CD4-positive, CD25-positive, alpha-beta regulatory T cell (primary cell): ENCODE measurements at regions not wholly inside any gene's neighbourhood (a gene's known extent, or its start where the extent isn't known, plus 50 kb on each side); places are given as distances from the start of the nearest gene placed in this dataset.

Experiments
- ATAC-seq, 2 donors: fragments of 150-1000 bp; cut with Tn5 transposase; one replicate each; pipeline ENCODE4 v1.10.0; 2021; ENCODE audit warnings: low read depth in 2 of 2, moderate number of reproducible peaks in 2 of 2, moderate library complexity in 1 of 2
- DNase-seq, 3 donors: peaks; one replicate each; pipeline versions ENCODE4 v3.0.0 to v3.0.0-alpha.2; 2012 to 2022; ENCODE audit warnings: mixed read lengths in 1 of 3
- H3K27ac ChIP-seq: one replicate; pipeline ENCODE4 v1.7.0; 2013; ENCODE audit warnings: mild to moderate bottlenecking, low read length; ENCODE audit not compliant: insufficient read depth, poor library complexity, severe bottlenecking
- H3K27me3 ChIP-seq: one replicate; pipeline ENCODE4 v1.7.0; 2013; ENCODE audit warnings: low read length; ENCODE audit not compliant: control insufficient read depth, insufficient read depth
- H3K36me3 ChIP-seq: one replicate; pipeline ENCODE4 v1.7.0; 2013; ENCODE audit warnings: mild to moderate bottlenecking, low read length, moderate library complexity; ENCODE audit not compliant: control insufficient read depth, insufficient read depth
- H3K4me1 ChIP-seq: 2 replicates; pipeline ENCODE4 v1.7.0; 2013; ENCODE audit warnings: mild to moderate bottlenecking, low read length; ENCODE audit not compliant: insufficient read depth, control insufficient read depth, poor library complexity, severe bottlenecking
- H3K4me3 ChIP-seq: one replicate; pipeline ENCODE4 v1.7.0; 2013; ENCODE audit warnings: low read depth, mild to moderate bottlenecking, low read length, moderate library complexity
- H3K9me3 ChIP-seq, 2 experiments: 1 replicate in 1 of 2; 2 replicates in 1 of 2; pipeline ENCODE4 v1.7.0; 2013; ENCODE audit warnings: low read length in 2 of 2, mild to moderate bottlenecking in 1 of 2, moderate library complexity in 1 of 2; ENCODE audit not compliant: control insufficient read depth in 2 of 2
- H3K27ac Mint-ChIP-seq, 3 donors: one replicate each; pipeline ENCODE4 v1.8.0; 2020 to 2022; ENCODE audit warnings: mild to moderate bottlenecking in 3 of 3, mixed read lengths in 3 of 3, moderate library complexity in 2 of 3
- H3K27me3 Mint-ChIP-seq: one replicate; pipeline ENCODE4 v1.8.0; 2022; ENCODE audit warnings: mild to moderate bottlenecking, mixed read lengths
- H3K36me3 Mint-ChIP-seq: one replicate; pipeline ENCODE4 v1.8.0; 2020; ENCODE audit warnings: mixed read lengths
- H3K4me1 Mint-ChIP-seq, 4 donors: one replicate each; pipeline ENCODE4 v1.8.0; 2020 to 2022; ENCODE audit warnings: mixed read lengths in 4 of 4, mild to moderate bottlenecking in 1 of 4
- H3K4me3 Mint-ChIP-seq, 4 donors: one replicate each; pipeline ENCODE4 v1.8.0; 2020 to 2022; ENCODE audit warnings: mild to moderate bottlenecking in 4 of 4, mixed read lengths in 4 of 4, moderate library complexity in 3 of 4
- H3K9me3 Mint-ChIP-seq, 7 donors: one replicate each; pipeline ENCODE4 v1.8.0; 2020 to 2022; ENCODE audit warnings: mixed read lengths in 7 of 7, mild to moderate bottlenecking in 3 of 7, moderate library complexity in 2 of 7

DNA sequence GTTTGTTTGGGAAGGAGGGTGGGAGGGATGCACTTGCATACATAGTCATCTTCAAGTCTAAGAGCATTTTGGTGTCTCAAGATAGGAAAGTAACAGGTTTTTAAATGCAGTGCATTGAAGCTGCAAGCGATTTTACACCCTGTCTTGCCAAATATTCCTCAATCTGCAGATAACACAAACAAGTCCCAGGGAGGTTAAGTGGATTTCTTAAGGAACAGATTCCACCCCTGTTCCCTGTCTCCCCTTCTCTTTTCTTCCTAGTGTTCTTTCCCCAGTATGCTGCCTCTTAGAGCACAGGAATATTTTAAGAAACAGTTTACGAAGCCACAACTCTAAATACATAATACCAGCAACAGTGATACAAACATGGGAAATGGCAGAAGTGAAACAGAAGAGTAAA is 389.9 kb downstream of the PLPP3 start:
- no peaks in the 10 kb centered on the region for H3K36me3 Mint-ChIP-seq

DNA sequence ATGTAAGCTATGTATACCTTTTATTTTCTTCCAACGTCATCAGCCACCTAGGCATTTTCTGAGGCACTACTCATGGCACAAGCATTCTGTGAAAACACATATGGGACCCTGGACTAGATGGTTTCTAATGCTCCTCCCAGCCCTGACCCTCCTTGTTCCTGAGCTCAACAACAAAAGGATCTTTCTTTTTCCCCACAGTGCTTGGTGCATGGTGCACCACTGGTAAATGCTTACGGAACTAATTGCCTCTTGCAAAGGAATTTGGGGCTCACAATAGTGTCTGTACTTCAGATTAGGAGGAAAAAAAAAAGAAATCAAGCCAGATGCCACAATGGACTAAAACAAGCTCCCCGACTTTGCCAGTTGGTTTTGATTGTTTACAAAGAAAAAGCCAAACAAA is 390.5 kb downstream of the PLPP3 start:
- no peaks in the 10 kb centered on the region for H3K36me3 ChIP-seq
- Mint-ChIP-seq H3K36me3 (no peaks in the 10 kb centered on the region), H3K27ac (no peak overlapping the region), H3K4me1 (no peaks in the 10 kb centered on the region), H3K9me3 (peaks cover 0 to 5% (median 0%) of the 10 kb centered on the region in 7 donors), H3K27me3 (no peaks in the 10 kb centered on the region), H3K4me3 (no peak overlapping the region)
- ATAC-seq (no peak), DNase-seq (no peak)
- H3K9me3 ChIP-seq, result no peaks in the 10 kb centered on the region
- no peak overlapping the region for H3K4me3 ChIP-seq
- no peaks in the 10 kb centered on the region for H3K27me3 ChIP-seq
- H3K27ac ChIP-seq, result no peak overlapping the region
- no peaks in the 10 kb centered on the region for H3K4me1 ChIP-seq

More for the DNA sequence above, 389.9 kb downstream of the PLPP3 start:
- H3K4me3 Mint-ChIP-seq, result no peak overlapping the region
- DNase-seq (no peak), ATAC-seq (no peak)
- H3K27ac Mint-ChIP-seq, result no peak overlapping the region
- Histone ChIP-seq H3K9me3 (no peaks in the 10 kb centered on the region), H3K36me3 (no peaks in the 10 kb centered on the region), H3K27me3 (no peaks in the 10 kb centered on the region), H3K27ac (no peak overlapping the region), H3K4me1 (no peaks in the 10 kb centered on the region), H3K4me3 (no peak overlapping the region)
- H3K27me3 Mint-ChIP-seq, result no peaks in the 10 kb centered on the region
- peaks cover 0 to 5% (median 0%) of the 10 kb centered on the region in 7 donors for H3K9me3 Mint-ChIP-seq
- no peaks in the 10 kb centered on the region for H3K4me1 Mint-ChIP-seq

DNA sequence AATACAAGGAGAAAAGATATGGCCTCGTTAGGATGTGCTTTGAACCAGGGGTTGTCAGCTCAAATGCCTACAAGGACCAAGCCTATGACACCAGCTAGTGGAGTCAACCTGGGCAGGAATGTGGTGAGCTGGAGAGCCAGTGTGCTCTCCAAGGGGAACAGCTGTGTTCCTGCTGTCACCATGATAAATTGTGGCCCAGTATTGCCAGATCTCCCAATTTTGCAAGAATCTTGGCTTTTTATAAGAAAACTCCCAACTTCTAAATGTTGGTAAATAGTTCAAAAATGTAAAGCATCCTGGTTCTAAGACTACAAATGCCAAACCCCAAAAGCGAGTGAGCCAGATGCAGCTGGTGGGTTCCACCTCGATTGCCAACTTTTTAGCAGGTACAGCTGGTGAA is 391.1 kb downstream of the PLPP3 start:
- no peaks in the 10 kb centered on the region for H3K4me1 ChIP-seq
- no peak for ATAC-seq
- no peak overlapping the region for H3K4me3 ChIP-seq
- no peaks in the 10 kb centered on the region for H3K4me1 Mint-ChIP-seq
- no peaks in the 10 kb centered on the region for H3K27me3 ChIP-seq
- no peak for DNase-seq
- H3K4me3 Mint-ChIP-seq, result no peak overlapping the region
- H3K36me3 ChIP-seq, result no peaks in the 10 kb centered on the region
- H3K36me3 Mint-ChIP-seq, result no peaks in the 10 kb centered on the region
- no peaks in the 10 kb centered on the region for H3K27me3 Mint-ChIP-seq
- no peaks in the 10 kb centered on the region for H3K9me3 ChIP-seq
- H3K27ac Mint-ChIP-seq, result no peak overlapping the region
- no peak overlapping the region for H3K27ac ChIP-seq
- H3K9me3 Mint-ChIP-seq, result peaks cover 0 to 5% (median 0%) of the 10 kb centered on the region in 7 donors

DNA sequence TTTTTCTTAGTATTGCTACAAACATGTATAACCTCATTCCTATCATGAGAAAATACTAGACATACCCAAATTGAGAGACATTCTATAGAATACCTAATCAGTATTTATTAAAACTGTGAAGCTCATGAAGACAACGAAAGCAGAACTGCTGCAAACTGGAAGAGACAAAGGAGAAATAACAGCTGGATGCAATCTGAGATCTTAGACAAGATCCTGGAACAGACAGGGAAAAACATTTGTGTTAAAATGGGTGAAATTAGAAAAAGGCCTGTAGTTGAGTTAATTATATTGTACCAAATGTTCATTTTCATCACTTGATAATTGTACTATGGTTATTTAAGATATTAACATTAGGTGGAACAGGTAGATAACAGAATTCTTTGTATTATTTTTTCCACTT is 392.0 kb downstream of the PLPP3 start:
- no peaks in the 10 kb centered on the region for H3K9me3 ChIP-seq
- no peaks in the 10 kb centered on the region for H3K4me1 ChIP-seq
- peaks cover 0 to 5% (median 0%) of the 10 kb centered on the region in 7 donors for H3K9me3 Mint-ChIP-seq
- H3K4me3 Mint-ChIP-seq, result no peak overlapping the region
- H3K27ac ChIP-seq, result no peak overlapping the region
- no peaks in the 10 kb centered on the region for H3K36me3 ChIP-seq
- H3K27me3 Mint-ChIP-seq, result no peaks in the 10 kb centered on the region
- no peaks in the 10 kb centered on the region for H3K4me1 Mint-ChIP-seq
- H3K27ac Mint-ChIP-seq, result no peak overlapping the region
- no peaks in the 10 kb centered on the region for H3K36me3 Mint-ChIP-seq
- ATAC-seq (no peak), DNase-seq (no peak)
- H3K27me3 ChIP-seq, result no peaks in the 10 kb centered on the region
- H3K4me3 ChIP-seq, result no peak overlapping the region

DNA sequence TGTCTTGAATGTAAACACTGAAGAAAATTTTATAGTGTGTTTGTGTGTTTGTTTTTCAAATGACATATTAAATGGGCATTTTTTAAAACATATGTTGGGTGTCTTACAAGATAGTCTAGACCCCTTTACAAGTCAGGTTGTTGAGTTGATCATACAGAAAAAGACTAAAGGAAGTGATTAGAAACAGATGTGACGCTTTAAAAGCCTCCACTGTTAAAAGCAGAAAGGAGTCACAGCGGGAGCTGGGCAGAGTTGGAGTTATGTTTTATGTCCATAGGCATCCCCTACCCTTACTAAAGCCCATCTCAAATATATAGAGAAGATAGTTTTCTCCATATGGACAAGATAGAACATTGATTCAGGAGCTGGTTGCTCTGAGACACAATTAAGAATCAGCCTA is 393.9 kb downstream of the PLPP3 start:
- DNase-seq (no peak), ATAC-seq (no peak)
- Histone ChIP-seq H3K9me3 (no peaks in the 10 kb centered on the region), H3K4me1 (no peaks in the 10 kb centered on the region), H3K27me3 (no peaks in the 10 kb centered on the region), H3K36me3 (no peaks in the 10 kb centered on the region), H3K27ac (no peak overlapping the region), H3K4me3 (no peak overlapping the region)
- peaks cover 0 to 2% (median 0%) of the 10 kb centered on the region in 7 donors for H3K9me3 Mint-ChIP-seq
- no peaks in the 10 kb centered on the region for H3K36me3 Mint-ChIP-seq
- H3K4me1 Mint-ChIP-seq, result no peaks in the 10 kb centered on the region
- no peaks in the 10 kb centered on the region for H3K27me3 Mint-ChIP-seq
- H3K4me3 Mint-ChIP-seq, result no peak overlapping the region
- no peak overlapping the region for H3K27ac Mint-ChIP-seq

DNA sequence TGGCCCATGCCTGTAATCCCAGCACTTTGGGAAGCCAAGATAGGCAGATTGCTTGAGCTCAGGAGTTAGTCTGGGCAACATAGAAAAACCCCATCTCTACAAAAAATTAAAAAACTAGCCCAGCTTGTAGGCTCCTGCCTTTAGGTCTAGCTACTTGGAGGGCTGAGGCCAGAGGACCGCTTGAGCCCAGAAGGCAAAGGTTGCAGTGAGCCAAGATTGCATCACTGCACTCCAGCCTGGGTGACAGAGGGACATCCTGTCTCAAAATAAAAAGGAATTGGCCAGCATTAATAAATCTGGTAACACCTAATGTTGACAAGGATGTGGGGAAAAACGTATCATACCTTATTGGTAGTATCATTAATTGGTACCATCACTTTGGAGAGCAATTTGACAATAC is 396.2 kb downstream of the PLPP3 start:
- DNase-seq (no peak), ATAC-seq (no peak)
- Mint-ChIP-seq H3K9me3 (peaks cover 0 to 2% (median 0%) of the 10 kb centered on the region in 7 donors), H3K4me3 (no peak overlapping the region), H3K4me1 (no peaks in the 10 kb centered on the region), H3K27ac (no peak overlapping the region), H3K36me3 (no peaks in the 10 kb centered on the region), H3K27me3 (no peaks in the 10 kb centered on the region)
- Histone ChIP-seq H3K4me1 (no peaks in the 10 kb centered on the region), H3K4me3 (no peak overlapping the region), H3K27ac (no peak overlapping the region), H3K36me3 (no peaks in the 10 kb centered on the region), H3K9me3 (no peaks in the 10 kb centered on the region), H3K27me3 (no peaks in the 10 kb centered on the region)

DNA sequence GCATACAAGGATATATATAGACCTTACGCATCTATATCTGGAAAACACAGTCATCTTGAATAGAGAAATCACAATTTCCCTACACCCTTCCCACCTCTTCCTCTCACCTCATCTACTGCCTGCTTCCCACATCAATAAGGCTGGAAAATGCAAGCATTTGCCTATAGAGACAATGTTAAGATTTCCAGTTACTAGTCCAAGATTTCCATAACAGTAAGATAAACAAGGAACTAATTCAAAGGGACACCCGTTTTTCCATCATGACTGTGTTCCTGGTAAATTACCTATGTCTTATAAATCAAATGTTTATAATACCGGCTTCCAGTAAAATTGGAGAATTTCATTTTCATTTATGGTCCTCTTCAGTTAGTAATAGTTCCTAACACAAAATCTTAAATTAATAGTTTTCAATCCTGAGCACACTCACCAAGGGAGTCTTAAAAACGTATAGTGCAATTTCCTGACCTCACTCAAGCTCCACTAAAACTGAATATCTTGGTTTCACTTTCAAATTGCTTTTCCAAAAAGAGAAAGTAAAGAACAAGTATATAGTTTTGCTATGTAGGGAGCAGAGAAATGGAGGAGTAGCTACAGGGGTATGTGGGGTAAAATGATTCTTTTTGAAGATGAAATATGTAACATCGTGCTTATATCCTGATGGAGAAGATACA is 398.7 kb downstream of the PLPP3 start:
- Histone ChIP-seq H3K27me3 (no peaks in the 10 kb centered on the region), H3K4me1 (no peaks in the 10 kb centered on the region), H3K27ac (no peak overlapping the region), H3K9me3 (no peaks in the 10 kb centered on the region), H3K36me3 (no peaks in the 10 kb centered on the region), H3K4me3 (no peak overlapping the region)
- Mint-ChIP-seq H3K27ac (no peak overlapping the region), H3K4me3 (no peak overlapping the region), H3K27me3 (no peaks in the 10 kb centered on the region), H3K36me3 (no peaks in the 10 kb centered on the region), H3K4me1 (no peaks in the 10 kb centered on the region), H3K9me3 (peaks cover 0 to 1% (median 0%) of the 10 kb centered on the region in 7 donors)
- DNase-seq (no peak), ATAC-seq (no peak)

DNA sequence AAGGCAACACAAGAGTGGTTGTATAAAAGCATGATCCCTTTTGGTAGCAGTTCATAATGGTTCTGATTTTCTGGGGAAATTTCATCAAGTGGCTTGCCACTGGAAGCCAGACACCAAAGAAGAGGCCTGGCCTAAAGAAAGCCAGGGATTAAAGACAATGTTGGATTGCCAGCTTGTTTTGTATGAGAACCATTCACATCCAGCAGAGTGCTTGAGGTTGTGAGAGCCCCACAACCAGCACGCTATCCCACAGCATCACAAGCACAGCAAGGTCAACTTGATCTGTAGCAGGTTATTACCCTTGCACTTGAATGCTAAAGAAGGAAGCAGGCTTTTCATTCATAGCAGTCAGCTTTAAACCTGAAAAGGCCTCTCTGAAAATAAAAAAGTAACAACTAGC is 399.8 kb downstream of the PLPP3 start:
- ATAC-seq (no peak), DNase-seq (no peak)
- H3K36me3 ChIP-seq, result no peaks in the 10 kb centered on the region
- Mint-ChIP-seq H3K4me3 (no peak overlapping the region), H3K27me3 (no peaks in the 10 kb centered on the region), H3K36me3 (no peaks in the 10 kb centered on the region), H3K27ac (no peak overlapping the region), H3K9me3 (peaks cover 0 to 1% (median 0%) of the 10 kb centered on the region in 7 donors), H3K4me1 (no peaks in the 10 kb centered on the region)
- H3K27ac ChIP-seq, result no peak overlapping the region
- H3K4me3 ChIP-seq, result no peak overlapping the region
- no peaks in the 10 kb centered on the region for H3K4me1 ChIP-seq
- H3K9me3 ChIP-seq, result no peaks in the 10 kb centered on the region
- no peaks in the 10 kb centered on the region for H3K27me3 ChIP-seq
